ENCODE measurements at regions not wholly inside any gene's neighbourhood (a gene's known extent, or its start where the extent isn't known, plus 50 kb on each side); places are given as distances from the start of the nearest gene placed in this dataset.

- RAD21 ChIA-PET (ENCODE audit: low non-redundant PET in 1 of 2, low total read pairs in 2 of 2, uncharacterized antibody in 2 of 2, unreplicated experiment in 2 of 2): no interaction called here
- Histone ChIP-seq H3K9me2 (ENCODE audit: insufficient read depth) (no peaks in the 10 kb centered on the region), H3K4me2 (ENCODE audit: low read length) (no peak overlapping the region), H3K79me2 (ENCODE audit: insufficient read depth, low read length) (no peaks in the 10 kb centered on the region), H3K9me3 (ENCODE audit: control insufficient read depth in 1 of 2, insufficient read depth in 1 of 2, low read depth in 1 of 2, low read length in 2 of 2) (peaks cover 7 to 13% of the 10 kb centered on the region in 2 experiments; a peak in 2 of 4 replicates), H3K27me3 (ENCODE audit: insufficient read depth, low read length) (no peaks in the 10 kb centered on the region), H3K4me1 (ENCODE audit: control insufficient read depth in 1 of 2, insufficient read depth in 2 of 2, low read length in 2 of 2) (no peaks in the 10 kb centered on the region), H3K36me3 (ENCODE audit: control insufficient read depth in 1 of 2, insufficient read depth in 2 of 2, low read length in 2 of 2) (no peaks in the 10 kb centered on the region), H3K9ac (ENCODE audit: low read length) (no peak overlapping the region), H2AFZ (ENCODE audit: low read depth, low read length, poor library complexity, severe bottlenecking) (no peak overlapping the region), H3K27ac (ENCODE audit: low read depth, low read length) (no peak overlapping the region), H4K20me1 (ENCODE audit: insufficient read depth) (no peaks in the 10 kb centered on the region; the same call in 1 of the 2 replicates), H3K4me3 (replicated peaks in 1 of 2; ENCODE audit: low read depth in 1 of 2, low read length in 2 of 2) (no peak overlapping the region)
- no peak for ATAC-seq
- CTCF ChIA-PET: no interaction called here
- TF ChIP-seq, protein P1, sequence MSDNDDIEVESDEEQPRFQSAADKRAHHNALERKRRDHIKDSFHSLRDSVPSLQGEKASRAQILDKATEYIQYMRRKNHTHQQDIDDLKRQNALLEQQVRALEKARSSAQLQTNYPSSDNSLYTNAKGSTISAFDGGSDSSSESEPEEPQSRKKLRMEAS (IDR thresholded peaks at IDR 0.05): no peak
- TF ChIP-seq FOSL1 (IDR thresholded peaks at IDR 0.05; ENCODE audit: low read depth) (no peak), YY1 (IDR thresholded peaks at IDR 0.05; ENCODE audit: extremely low read depth, insufficient replicate concordance, low read depth, low read length) (no peak), CEBPB (IDR thresholded peaks at IDR 0.05; ENCODE audit: low read depth) (no peak), TCF7L2 (IDR thresholded peaks at IDR 0.05; ENCODE audit: borderline replicate concordance, extremely low read depth, insufficient read depth, insufficient read length) (no peak), SRF (IDR thresholded peaks at IDR 0.05; ENCODE audit: low read depth) (no peak), CBX3 (IDR thresholded peaks at IDR 0.05; ENCODE audit: low read depth) (no peak), EGR1 (IDR thresholded peaks at IDR 0.05; ENCODE audit: low read depth) (no peak), POLR2AphosphoS5 (IDR thresholded peaks at IDR 0.05; ENCODE audit: low read depth, low read length) (no peak), POLR2A (IDR thresholded peaks at IDR 0.05; ENCODE audit: borderline replicate concordance, extremely low read depth, insufficient read depth, insufficient read length) (no peak), ZNF274 (IDR thresholded peaks at IDR 0.05; ENCODE audit: low read depth, low read length) (no peak), EZH2 (IDR thresholded peaks at IDR 0.05) (no peak)
- intact Hi-C loops (cut with micrococcal nuclease): no loop called here
- no TSS peak for BruUV-seq (replicated peaks)
- POLR2A ChIA-PET: no interaction called here
- no peak for DNase-seq (ENCODE audit: low read depth, low spot score)
Observed at GRCh38 chr22:48021991-48022401, 1259.5 kb downstream of the TBC1D22A start.

DNA sequence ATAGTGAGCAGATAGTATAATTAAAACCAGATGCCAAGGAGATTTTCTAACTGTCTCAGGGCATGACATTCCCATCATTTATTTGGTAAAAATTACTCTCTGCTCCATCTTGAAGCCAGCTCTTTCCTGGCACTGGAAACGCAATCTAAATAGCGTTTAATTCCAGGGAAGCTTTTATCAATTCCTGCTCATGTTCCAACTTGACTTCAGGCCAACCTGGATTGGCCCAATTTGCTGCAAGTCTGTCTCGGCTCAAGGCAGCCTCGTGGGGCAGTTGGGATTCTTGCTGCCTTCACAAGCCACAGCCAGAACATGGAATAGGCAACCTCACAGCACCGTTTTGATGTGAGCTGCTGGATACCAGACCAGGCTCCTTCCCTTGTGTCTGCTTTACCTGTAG lies 1255.9 kb downstream of the TBC1D22A start:
- Histone ChIP-seq H2AFZ (ENCODE audit: low read depth, low read length, poor library complexity, severe bottlenecking) (no peak overlapping the region), H3K4me2 (ENCODE audit: low read length) (no peak overlapping the region), H3K79me2 (ENCODE audit: insufficient read depth, low read length) (no peaks in the 10 kb centered on the region), H3K4me1 (ENCODE audit: control insufficient read depth in 1 of 2, insufficient read depth in 2 of 2, low read length in 2 of 2) (no peaks in the 10 kb centered on the region), H3K27ac (ENCODE audit: low read depth, low read length) (no peak overlapping the region), H3K4me3 (replicated peaks in 1 of 2; ENCODE audit: low read depth in 1 of 2, low read length in 2 of 2) (no peak overlapping the region), H3K27me3 (ENCODE audit: insufficient read depth, low read length) (no peaks in the 10 kb centered on the region), H3K9me3 (ENCODE audit: control insufficient read depth in 1 of 2, insufficient read depth in 1 of 2, low read depth in 1 of 2, low read length in 2 of 2) (peaks cover 7 to 13% of the 10 kb centered on the region in 2 experiments; a peak in 2 of 4 replicates), H4K20me1 (ENCODE audit: insufficient read depth) (no peaks in the 10 kb centered on the region; the same call in 1 of the 2 replicates), H3K9me2 (ENCODE audit: insufficient read depth) (no peaks in the 10 kb centered on the region), H3K36me3 (ENCODE audit: control insufficient read depth in 1 of 2, insufficient read depth in 2 of 2, low read length in 2 of 2) (no peaks in the 10 kb centered on the region), H3K9ac (ENCODE audit: low read length) (no peak overlapping the region)
- RAD21 ChIA-PET (ENCODE audit: low non-redundant PET in 1 of 2, low total read pairs in 2 of 2, uncharacterized antibody in 2 of 2, unreplicated experiment in 2 of 2): no interaction called here
- POLR2A ChIA-PET: no interaction called here
- ATAC-seq: no peak
- BruUV-seq (replicated peaks): no TSS peak
- DNase-seq (ENCODE audit: low read depth, low spot score): no peak
- CTCF ChIA-PET: no interaction called here
- intact Hi-C loops (cut with micrococcal nuclease): no loop called here
- TF ChIP-seq ZBTB33 (IDR thresholded peaks at IDR 0.05; ENCODE audit: extremely low read depth, insufficient replicate concordance, low read length) (no peak), FOSL1 (IDR thresholded peaks at IDR 0.05; ENCODE audit: low read depth) (no peak), EZH2 (IDR thresholded peaks at IDR 0.05) (no peak), ZNF274 (IDR thresholded peaks at IDR 0.05; ENCODE audit: low read depth, low read length) (no peak), SP1 (IDR thresholded peaks at IDR 0.05; ENCODE audit: low read depth) (no peak), JUND (IDR thresholded peaks at IDR 0.05) (no peak), RAD21 (IDR thresholded peaks at IDR 0.05; ENCODE audit: low read depth) (no peak), ZFX (IDR thresholded peaks at IDR 0.05) (no peak)
- TF ChIP-seq, protein P1 (IDR thresholded peaks at IDR 0.05): no peak
- TF ChIP-seq, protein P2, sequence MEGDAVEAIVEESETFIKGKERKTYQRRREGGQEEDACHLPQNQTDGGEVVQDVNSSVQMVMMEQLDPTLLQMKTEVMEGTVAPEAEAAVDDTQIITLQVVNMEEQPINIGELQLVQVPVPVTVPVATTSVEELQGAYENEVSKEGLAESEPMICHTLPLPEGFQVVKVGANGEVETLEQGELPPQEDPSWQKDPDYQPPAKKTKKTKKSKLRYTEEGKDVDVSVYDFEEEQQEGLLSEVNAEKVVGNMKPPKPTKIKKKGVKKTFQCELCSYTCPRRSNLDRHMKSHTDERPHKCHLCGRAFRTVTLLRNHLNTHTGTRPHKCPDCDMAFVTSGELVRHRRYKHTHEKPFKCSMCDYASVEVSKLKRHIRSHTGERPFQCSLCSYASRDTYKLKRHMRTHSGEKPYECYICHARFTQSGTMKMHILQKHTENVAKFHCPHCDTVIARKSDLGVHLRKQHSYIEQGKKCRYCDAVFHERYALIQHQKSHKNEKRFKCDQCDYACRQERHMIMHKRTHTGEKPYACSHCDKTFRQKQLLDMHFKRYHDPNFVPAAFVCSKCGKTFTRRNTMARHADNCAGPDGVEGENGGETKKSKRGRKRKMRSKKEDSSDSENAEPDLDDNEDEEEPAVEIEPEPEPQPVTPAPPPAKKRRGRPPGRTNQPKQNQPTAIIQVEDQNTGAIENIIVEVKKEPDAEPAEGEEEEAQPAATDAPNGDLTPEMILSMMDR (IDR thresholded peaks at IDR 0.05 in 2 of 3, conservative IDR thresholded peaks at IDR 0.05 in 1 of 3; ENCODE audit: borderline replicate concordance in 1 of 3, insufficient read depth in 1 of 3, low read depth in 2 of 3, low read length in 2 of 3): no peak
